CD14-positive monocyte (primary cell): ENCODE measurements at regions not wholly inside any gene's neighbourhood (a gene's known extent, or its start where the extent isn't known, plus 50 kb on each side); places are given as distances from the start of the nearest gene placed in this dataset.
A peak's percentile ranks its signal among the peaks of the same experiment; 100 is the strongest.

Experiments
- DNase-seq, 3 donors: peaks; one replicate each; pipeline ENCODE4 v3.0.0-alpha.2; 2011 to 2022
- H2AFZ ChIP-seq: 2 replicates; pipeline ENCODE4 v1.6.0; 2012; ENCODE audit warnings: mild to moderate bottlenecking, low read depth, low read length, inconsistent platforms; ENCODE audit not compliant: insufficient read depth, poor library complexity, severe bottlenecking
- H3K27ac ChIP-seq, 2 donors: 1 replicate in 1 of 2; 2 replicates in 1 of 2; pipeline ENCODE4 v1.5.1; 2012 to 2013; ENCODE audit warnings: low read length in 2 of 2, control low read depth in 1 of 2, inconsistent platforms in 1 of 2, low read depth in 1 of 2, mild to moderate bottlenecking in 1 of 2
- H3K27me3 ChIP-seq, 2 donors: one replicate each; pipeline versions ENCODE4 v1.6.0 to v1.6.1; 2011 to 2013; ENCODE audit warnings: low read length in 2 of 2; ENCODE audit not compliant: control insufficient read depth in 2 of 2, insufficient read depth in 2 of 2
- H3K36me3 ChIP-seq, 2 donors: replicated peaks in 1 of 2; 1 replicate in 1 of 2; 2 replicates in 1 of 2; pipeline versions ENCODE4 v1.5.1 to v1.6.1; 2012 to 2013; ENCODE audit warnings: low read length in 2 of 2, control low read depth in 1 of 2, inconsistent platforms in 1 of 2, mild to moderate bottlenecking in 1 of 2; ENCODE audit not compliant: insufficient read depth in 2 of 2, control insufficient read depth in 1 of 2
- H3K4me1 ChIP-seq, 2 donors: 1 replicate in 1 of 2; 2 replicates in 1 of 2; pipeline versions ENCODE4 v1.5.1 to v1.6.1; 2012 to 2013; ENCODE audit warnings: low read length in 2 of 2, control low read depth in 1 of 2, inconsistent platforms in 1 of 2, mild to moderate bottlenecking in 1 of 2, moderate library complexity in 1 of 2; ENCODE audit not compliant: insufficient read depth in 2 of 2, control insufficient read depth in 1 of 2
- H3K4me2 ChIP-seq: replicated peaks from 2 replicates; pipeline ENCODE3; 2012; ENCODE audit warnings: low read length, moderate library complexity, mild to moderate bottlenecking; ENCODE audit not compliant: poor library complexity, severe bottlenecking; ENCODE audit errors: extremely low read depth
- H3K4me3 ChIP-seq, 3 experiments: fragments of 200-600 bp in 1 of 3; sonication (generic) in 1 of 3; replicated peaks in 1 of 3; 1 replicate in 2 of 3; 2 replicates in 1 of 3; pipeline ENCODE4 v1.5.1; 2011 to 2013; ENCODE audit warnings: low read length in 3 of 3, mild to moderate bottlenecking in 3 of 3, control low read depth in 2 of 3, low read depth in 2 of 3, inconsistent platforms in 1 of 3, moderate library complexity in 1 of 3
- H3K79me2 ChIP-seq: 2 replicates; pipeline ENCODE4 v1.6.0; 2012; ENCODE audit warnings: mild to moderate bottlenecking, control low read depth, inconsistent platforms, low read length, moderate library complexity; ENCODE audit not compliant: insufficient read depth
- H3K9ac ChIP-seq: 2 replicates; pipeline ENCODE4 v1.6.0; 2017; ENCODE audit warnings: low read length, mild to moderate bottlenecking; ENCODE audit not compliant: insufficient read depth, poor library complexity, severe bottlenecking
- H3K9me3 ChIP-seq, 2 donors: replicated peaks in 1 of 2; 1 replicate in 1 of 2; 2 replicates in 1 of 2; pipeline versions ENCODE4 v1.5.1 to v1.6.1; 2012 to 2013; ENCODE audit warnings: low read length in 2 of 2, control low read depth in 1 of 2; ENCODE audit not compliant: control insufficient read depth in 1 of 2, insufficient read depth in 1 of 2
- H4K20me1 ChIP-seq: 2 replicates; pipeline ENCODE4 v1.6.0; 2012; ENCODE audit warnings: mild to moderate bottlenecking, low read length, control low read depth, moderate library complexity; ENCODE audit not compliant: insufficient read depth
- H3K27ac Mint-ChIP-seq, 7 donors: one replicate each; pipeline ENCODE4 v1.8.0; 2020; ENCODE audit warnings: mild to moderate bottlenecking in 7 of 7, mixed read lengths in 7 of 7, moderate library complexity in 6 of 7, inconsistent platforms in 2 of 7
- H3K27me3 Mint-ChIP-seq, 3 donors: one replicate each; pipeline ENCODE4 v1.8.0; 2021 to 2022; ENCODE audit warnings: low read depth in 3 of 3, mild to moderate bottlenecking in 3 of 3, mixed read lengths in 3 of 3, moderate library complexity in 3 of 3, inconsistent platforms in 1 of 3
- H3K36me3 Mint-ChIP-seq, 2 donors: one replicate each; pipeline ENCODE4 v1.8.0; 2020; ENCODE audit warnings: mixed read lengths in 2 of 2, inconsistent platforms in 1 of 2, mild to moderate bottlenecking in 1 of 2
- H3K4me1 Mint-ChIP-seq: one replicate; pipeline ENCODE4 v1.8.0; 2020; ENCODE audit warnings: mild to moderate bottlenecking, mixed read lengths
- H3K4me3 Mint-ChIP-seq, 2 donors: one replicate each; pipeline ENCODE4 v1.8.0; 2020; ENCODE audit warnings: mild to moderate bottlenecking in 2 of 2, mixed read lengths in 2 of 2, moderate library complexity in 1 of 2
- H3K9me3 Mint-ChIP-seq, 7 donors: one replicate each; pipeline ENCODE4 v1.8.0; 2020 to 2022; ENCODE audit warnings: mixed read lengths in 7 of 7, mild to moderate bottlenecking in 6 of 7, moderate library complexity in 6 of 7, inconsistent platforms in 2 of 7
- CTCF ChIP-seq: fragments of 200-600 bp; IDR thresholded peaks from one replicate; pipeline ENCODE4 v1.8.0; 2022; ENCODE audit warnings: antibody characterized with exemption, mild to moderate bottlenecking
- WGBS: methylation state at CpG from one replicate; pipeline ENCODE4 v1.1.5; 2013; ENCODE audit warnings: missing lambda C conversion rate; ENCODE audit not compliant: insufficient coverage; 5-methylcytosine and 5-hydroxymethylcytosine counted together
- intact Hi-C, 2 donors: fragments of 100-400 bp; cut with micrococcal nuclease; formaldehyde crosslinking; loops; one replicate each; pipeline versions ENCODE4 v1.15.0 to v1.15.1; 2023

- H3K27me3 Mint-ChIP-seq, result peaks cover 0 to 4% (median 4%) of the 10 kb centered on the region in 3 donors
- Histone ChIP-seq H3K9me3 (no peaks in the 10 kb centered on the region), H3K4me1 (no peaks in the 10 kb centered on the region), H3K9ac (no peak overlapping the region), H3K36me3 (no peaks in the 10 kb centered on the region), H2AFZ (no peak overlapping the region), H3K4me3 (no peak overlapping the region), H4K20me1 (no peaks in the 10 kb centered on the region), H3K4me2 (no peak overlapping the region), H3K27ac (no peak overlapping the region), H3K27me3 (no peaks in the 10 kb centered on the region), H3K79me2 (no peaks in the 10 kb centered on the region)
- intact Hi-C loops, result no loop called here
- H3K27ac Mint-ChIP-seq, result no peak overlapping the region
- H3K4me1 Mint-ChIP-seq, result no peaks in the 10 kb centered on the region
- H3K4me3 Mint-ChIP-seq, result no peak overlapping the region
- WGBS, result 93% methylated on average over 3 of the region's 4 CpGs
- TF ChIP-seq CTCF, result no peak
- no peaks in the 10 kb centered on the region for H3K36me3 Mint-ChIP-seq
- no peaks in the 10 kb centered on the region for H3K9me3 Mint-ChIP-seq
- DNase-seq, result no peak
These were observed 275.9 kb upstream of the TPM1 start for GRCh38 chr15:62766599-62766998.

GRCh38 chr15:62769604-62770003 is 272.9 kb upstream of the TPM1 start:
- Histone ChIP-seq H2AFZ (no peak overlapping the region), H3K4me2 (no peak overlapping the region), H3K27ac (no peak overlapping the region), H4K20me1 (no peaks in the 10 kb centered on the region), H3K4me1 (no peaks in the 10 kb centered on the region), H3K27me3 (no peaks in the 10 kb centered on the region), H3K79me2 (no peaks in the 10 kb centered on the region), H3K9ac (no peak overlapping the region), H3K9me3 (no peaks in the 10 kb centered on the region), H3K4me3 (no peak overlapping the region), H3K36me3 (no peaks in the 10 kb centered on the region)
- Mint-ChIP-seq H3K9me3 (no peaks in the 10 kb centered on the region), H3K4me3 (no peak overlapping the region), H3K4me1 (no peaks in the 10 kb centered on the region), H3K36me3 (no peaks in the 10 kb centered on the region), H3K27me3 (peaks cover 0 to 4% (median 2%) of the 10 kb centered on the region in 3 donors), H3K27ac (peak overlapping the region in 1 of 7 donors; percentile 0)
- WGBS, result 100% methylated on average over 2 of the region's 3 CpGs
- intact Hi-C loops, result loop anchor here in 1 of 2 donors (5.0 kb wide), 1 partner anchor 53 kb away; no protein-coding TSS in a partner anchor
- no peak for DNase-seq
- TF ChIP-seq CTCF, result no peak
